HepG2 (cell line): ENCODE measurements at regions not wholly inside any gene's neighbourhood (a gene's known extent, or its start where the extent isn't known, plus 50 kb on each side); places are given as distances from the start of the nearest gene placed in this dataset.
A peak's percentile ranks its signal among the peaks of the same experiment; 100 is the strongest.

Experiments
- AKAP8 ChIP-seq: sonication (generic); formaldehyde crosslinking; IDR thresholded peaks from 2 replicates; pipeline ENCODE4 v1.5.1; 2020; ENCODE audit warnings: mild to moderate bottlenecking, missing genetic modification reagents
- CBX5 ChIP-seq: sonication (generic); formaldehyde crosslinking; IDR thresholded peaks from 2 replicates; pipeline ENCODE4 v1.4.0; 2020; ENCODE audit warnings: missing genetic modification reagents, borderline replicate concordance
- HNRNPH1 ChIP-seq: fragments of 200-400 bp; formaldehyde crosslinking; optimal IDR thresholded peaks from 2 replicates; pipeline ENCODE3; 2017; ENCODE audit warnings: mild to moderate bottlenecking, low read depth, low read length
- MAZ ChIP-seq, 2 experiments: sonication (generic) in 1 of 2; formaldehyde crosslinking in 1 of 2; IDR thresholded peaks; 2 replicates each; pipeline versions ENCODE4 v1.5.0 to v1.6.1; 2012 to 2020; ENCODE audit warnings: low read depth in 2 of 2, mild to moderate bottlenecking in 2 of 2, borderline replicate concordance in 1 of 2, improper control_type of control experiment in 1 of 2, low read length in 1 of 2, missing genetic modification reagents in 1 of 2, moderate library complexity in 1 of 2
- NR0B2 ChIP-seq: sonication (generic); formaldehyde crosslinking; IDR thresholded peaks from 2 replicates; pipeline ENCODE4 v1.4.0; 2020; ENCODE audit warnings: mild to moderate bottlenecking, missing genetic modification reagents
- RORA ChIP-seq: sonication (generic); formaldehyde crosslinking; IDR thresholded peaks from 2 replicates; pipeline ENCODE4 v1.5.0; 2020; ENCODE audit warnings: mild to moderate bottlenecking, missing genetic modification reagents, moderate library complexity
- RXRB ChIP-seq: IDR thresholded peaks from 2 replicates; pipeline ENCODE4 v1.6.1; 2016; ENCODE audit warnings: borderline replicate concordance, missing genetic modification reagents, missing compliant biosample characterization
- TRIM24 ChIP-seq: sonication (generic); formaldehyde crosslinking; IDR thresholded peaks from 2 replicates; pipeline ENCODE4 v1.8.0; 2022; ENCODE audit warnings: mild to moderate bottlenecking, missing genetic modification reagents
- ZBTB1 ChIP-seq: sonication (generic); formaldehyde crosslinking; IDR thresholded peaks from 2 replicates; pipeline ENCODE4 v1.4.0; 2020; ENCODE audit warnings: missing genetic modification reagents, borderline replicate concordance
- ZBTB3 ChIP-seq: sonication (generic); formaldehyde crosslinking; IDR thresholded peaks from 2 replicates; pipeline ENCODE4 v1.4.0; 2020; ENCODE audit warnings: low read depth, mild to moderate bottlenecking, moderate library complexity, missing genetic modification reagents, borderline replicate concordance
- ZBTB33 ChIP-seq: sonication (generic); formaldehyde crosslinking; IDR thresholded peaks from 2 replicates; pipeline ENCODE4 v1.4.0; 2020; ENCODE audit warnings: missing genetic modification reagents
- ZBTB8A ChIP-seq: sonication (generic); formaldehyde crosslinking; IDR thresholded peaks from 2 replicates; pipeline ENCODE4 v1.4.0; 2020; ENCODE audit warnings: mild to moderate bottlenecking, low read depth, missing genetic modification reagents, borderline replicate concordance
- ZHX2 ChIP-seq, 2 experiments: sonication (generic) in 1 of 2; formaldehyde crosslinking in 1 of 2; IDR thresholded peaks; 2 replicates each; pipeline versions ENCODE4 v1.6.1 to v1.9.0; 2014 to 2022; ENCODE audit warnings: antibody characterized with exemption in 1 of 2, borderline replicate concordance in 1 of 2, inconsistent platforms in 1 of 2, low read depth in 1 of 2, missing genetic modification reagents in 1 of 2
- ZNF543 ChIP-seq: sonication (generic); formaldehyde crosslinking; IDR thresholded peaks from 2 replicates; pipeline ENCODE4 v1.4.0; 2020; ENCODE audit warnings: mild to moderate bottlenecking, missing genetic modification reagents
- ZNF546 ChIP-seq: sonication (generic); formaldehyde crosslinking; conservative IDR thresholded peaks from 2 replicates; pipeline ENCODE4 v1.8.1; 2023; ENCODE audit warnings: mild to moderate bottlenecking, missing genetic modification reagents
- ZNF589 ChIP-seq: sonication (generic); formaldehyde crosslinking; conservative IDR thresholded peaks from 2 replicates; pipeline ENCODE4 v1.8.0; 2022; ENCODE audit warnings: mild to moderate bottlenecking, moderate library complexity, missing genetic modification reagents
- ZNF605 ChIP-seq: sonication (generic); formaldehyde crosslinking; IDR thresholded peaks from 2 replicates; pipeline ENCODE4 v1.8.0; 2022; ENCODE audit warnings: mild to moderate bottlenecking, missing genetic modification reagents
- ZNF644 ChIP-seq: IDR thresholded peaks from 2 replicates; pipeline ENCODE4 v1.6.1; 2016; ENCODE audit warnings: low read depth
- ZNF670 ChIP-seq: sonication (generic); formaldehyde crosslinking; IDR thresholded peaks from 2 replicates; pipeline ENCODE4 v1.8.0; 2022; ENCODE audit warnings: mild to moderate bottlenecking, missing genetic modification reagents, borderline replicate concordance
- ZNF713 ChIP-seq: sonication (generic); formaldehyde crosslinking; IDR thresholded peaks from 2 replicates; pipeline ENCODE4 v1.4.0; 2020; ENCODE audit warnings: mild to moderate bottlenecking, missing genetic modification reagents

- TF ChIP-seq ZHX2 (IDR thresholded peaks at IDR 0.05; ENCODE audit: low read depth) = peak; percentile 76; the same call in 1 of the 2 replicates
- peak; percentile 87; the same call in 1 of the 2 replicates for TF ChIP-seq ZHX2 (CRISPR knock-in tag; IDR thresholded peaks at IDR 0.05; ENCODE audit: borderline replicate concordance)
- peak; percentile 94 for TF ChIP-seq ZNF589 (CRISPR knock-in tag)
- peak; percentile 95 for TF ChIP-seq ZNF546 (CRISPR knock-in tag)
- TF ChIP-seq RORA = no peak
- TF ChIP-seq ZNF713 (CRISPR knock-in tag) = peak; percentile 93; the same call in 1 of the 2 replicates
- TF ChIP-seq ZBTB33 (CRISPR knock-in tag) = peak; percentile 55; the same call in 1 of the 2 replicates
- TF ChIP-seq CBX5 = peak; percentile 95; the same call in 1 of the 2 replicates
- TF ChIP-seq ZBTB8A = no peak
- TF ChIP-seq ZNF644 (CRISPR knock-in tag) = no peak
- TF ChIP-seq MAZ (IDR thresholded peaks at IDR 0.05; ENCODE audit: borderline replicate concordance, low read depth, low read length) = no peak; the same call in 1 of the 2 replicates
- peak; percentile 75 for TF ChIP-seq MAZ (CRISPR knock-in tag; IDR thresholded peaks at IDR 0.05; ENCODE audit: low read depth)
- peak; percentile 68; the same call in 1 of the 2 replicates for TF ChIP-seq ZNF670 (CRISPR knock-in tag)
- peak; percentile 66; the same call in 1 of the 2 replicates for TF ChIP-seq ZBTB3 (CRISPR knock-in tag)
- no peak; the same call in none of the 2 replicates for TF ChIP-seq NR0B2 (CRISPR knock-in tag)
- TF ChIP-seq ZNF543 (CRISPR knock-in tag) = peak; percentile 97
- no peak; the same call in 1 of the 2 replicates for TF ChIP-seq TRIM24 (CRISPR knock-in tag)
- TF ChIP-seq RXRB (CRISPR knock-in tag) = peak; percentile 70
- TF ChIP-seq ZBTB1 = no peak; the same call in 1 of the 2 replicates
- peak; percentile 53; the same call in 1 of the 2 replicates for TF ChIP-seq AKAP8 (CRISPR knock-in tag)
- TF ChIP-seq HNRNPH1 = no peak
- peak; percentile 92 for TF ChIP-seq ZNF605 (CRISPR knock-in tag)
These were observed 61.5 kb downstream of the GPX5 start (continued) for GRCh38 chr6:28586962-28587745.
